Chondrocyte (in vitro differentiated cells): ENCODE measurements at regions not wholly inside any gene's neighbourhood (a gene's known extent, or its start where the extent isn't known, plus 50 kb on each side); places are given as distances from the start of the nearest gene placed in this dataset.

Source experiments
- DNase-seq: peaks from one replicate; pipeline ENCODE4 v3.0.0; 2021; ENCODE audit warnings: mixed read lengths, low spot score
- H3K27ac Mint-ChIP-seq: one replicate; pipeline ENCODE4 v1.8.0; 2021; ENCODE audit warnings: mild to moderate bottlenecking, moderate library complexity, mixed read lengths; ENCODE audit not compliant: unreplicated experiment
- H3K27me3 Mint-ChIP-seq: 2 replicates; pipeline ENCODE4 v1.8.0; 2021; ENCODE audit warnings: low read depth, mixed read lengths
- H3K36me3 Mint-ChIP-seq: 2 replicates; pipeline ENCODE4 v1.8.0; 2021; ENCODE audit warnings: low read depth, mixed read lengths
- H3K4me1 Mint-ChIP-seq: 2 replicates; pipeline ENCODE4 v1.8.0; 2021; ENCODE audit warnings: low read depth, mild to moderate bottlenecking, mixed read lengths
- H3K4me3 Mint-ChIP-seq: one replicate; pipeline ENCODE4 v1.8.0; 2021; ENCODE audit warnings: mild to moderate bottlenecking, moderate library complexity, mixed read lengths; ENCODE audit not compliant: unreplicated experiment
- H3K9me3 Mint-ChIP-seq: 2 replicates; pipeline ENCODE4 v1.8.0; 2021; ENCODE audit warnings: low read depth, mixed read lengths
- TF ChIP-seq, protein P1 (sequence below): fragments of 200-600 bp; sonication (generic); IDR thresholded peaks from 2 replicates; pipeline ENCODE4 v1.5.0; 2021; ENCODE audit warnings: antibody characterized with exemption, mild to moderate bottlenecking, moderate library complexity

DNA sequence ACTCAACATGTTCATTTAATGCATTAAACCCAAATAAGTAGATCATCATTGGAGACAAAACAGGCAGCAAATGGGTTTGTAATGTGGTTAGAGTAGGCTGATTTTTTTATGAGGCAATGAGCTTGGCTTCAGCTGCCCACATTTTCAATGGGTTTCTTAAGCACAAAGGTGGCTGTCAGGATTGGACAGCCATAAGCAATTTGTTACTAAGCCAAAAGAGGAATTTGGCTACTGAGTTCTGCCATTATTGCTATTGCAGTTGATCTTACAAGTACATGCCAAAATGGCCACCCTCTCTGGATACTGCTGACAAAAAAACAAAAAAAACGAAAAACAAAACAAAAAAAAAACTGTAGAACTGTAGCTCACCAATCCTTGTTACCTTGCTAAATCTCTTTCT lies 1348.0 kb upstream of the PIK3C3 start:
- no peak overlapping the region for H3K4me3 Mint-ChIP-seq
- no peaks in the 10 kb centered on the region for H3K9me3 Mint-ChIP-seq
- no peak for DNase-seq
- TF ChIP-seq, protein P1, sequence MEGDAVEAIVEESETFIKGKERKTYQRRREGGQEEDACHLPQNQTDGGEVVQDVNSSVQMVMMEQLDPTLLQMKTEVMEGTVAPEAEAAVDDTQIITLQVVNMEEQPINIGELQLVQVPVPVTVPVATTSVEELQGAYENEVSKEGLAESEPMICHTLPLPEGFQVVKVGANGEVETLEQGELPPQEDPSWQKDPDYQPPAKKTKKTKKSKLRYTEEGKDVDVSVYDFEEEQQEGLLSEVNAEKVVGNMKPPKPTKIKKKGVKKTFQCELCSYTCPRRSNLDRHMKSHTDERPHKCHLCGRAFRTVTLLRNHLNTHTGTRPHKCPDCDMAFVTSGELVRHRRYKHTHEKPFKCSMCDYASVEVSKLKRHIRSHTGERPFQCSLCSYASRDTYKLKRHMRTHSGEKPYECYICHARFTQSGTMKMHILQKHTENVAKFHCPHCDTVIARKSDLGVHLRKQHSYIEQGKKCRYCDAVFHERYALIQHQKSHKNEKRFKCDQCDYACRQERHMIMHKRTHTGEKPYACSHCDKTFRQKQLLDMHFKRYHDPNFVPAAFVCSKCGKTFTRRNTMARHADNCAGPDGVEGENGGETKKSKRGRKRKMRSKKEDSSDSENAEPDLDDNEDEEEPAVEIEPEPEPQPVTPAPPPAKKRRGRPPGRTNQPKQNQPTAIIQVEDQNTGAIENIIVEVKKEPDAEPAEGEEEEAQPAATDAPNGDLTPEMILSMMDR, result no peak
- no peaks in the 10 kb centered on the region for H3K36me3 Mint-ChIP-seq
- no peaks in the 10 kb centered on the region for H3K4me1 Mint-ChIP-seq
- H3K27ac Mint-ChIP-seq, result no peak overlapping the region
- H3K27me3 Mint-ChIP-seq, result peaks cover 4% of the 10 kb centered on the region

DNA sequence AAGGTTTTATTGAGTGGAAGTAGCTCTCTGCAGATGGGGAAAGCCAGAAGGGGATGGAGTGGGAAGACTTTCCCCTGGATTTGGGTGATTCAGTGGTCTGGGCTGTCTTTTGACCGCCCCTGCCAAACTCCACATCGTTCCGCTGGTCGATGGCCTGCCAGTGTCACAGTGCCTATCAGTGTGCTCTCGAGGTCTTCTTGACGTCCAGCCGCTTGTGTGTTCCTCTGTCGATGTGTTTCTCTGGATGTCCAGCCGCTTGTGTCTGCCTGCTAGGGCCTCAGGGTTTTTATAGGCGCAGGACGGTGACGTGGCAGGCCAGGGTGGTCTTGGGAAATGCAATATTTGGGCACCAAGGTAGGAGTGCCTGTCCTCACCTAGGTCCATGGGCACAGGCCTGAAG lies 1371.4 kb upstream of the PIK3C3 start:
- Mint-ChIP-seq H3K36me3 (no peaks in the 10 kb centered on the region), H3K4me1 (no peaks in the 10 kb centered on the region), H3K9me3 (peaks cover 14% of the 10 kb centered on the region), H3K27me3 (no peaks in the 10 kb centered on the region), H3K4me3 (no peak overlapping the region), H3K27ac (no peak overlapping the region)
- no peak for DNase-seq
- TF ChIP-seq, protein P1, result no peak

DNA sequence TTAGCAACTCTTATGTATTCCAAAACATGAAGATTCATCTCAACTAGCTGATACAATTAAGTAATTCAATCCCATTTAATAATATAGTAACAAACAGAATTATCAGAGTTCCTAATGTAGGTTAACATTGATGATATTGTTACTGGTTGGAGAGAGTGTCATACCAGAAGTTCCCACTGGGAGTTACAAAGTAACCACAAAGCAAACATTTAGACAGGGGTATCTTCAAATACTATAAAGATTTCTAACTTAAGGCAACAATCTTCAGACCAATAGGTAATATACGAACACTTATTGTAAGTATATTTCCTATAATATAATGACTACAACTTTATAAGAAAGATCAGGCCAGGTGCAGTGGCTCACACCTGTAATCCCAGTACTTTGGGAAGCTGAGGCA lies 1372.9 kb upstream of the PIK3C3 start:
- TF ChIP-seq, protein P1, result no peak
- Mint-ChIP-seq H3K27ac (no peak overlapping the region), H3K4me1 (no peaks in the 10 kb centered on the region), H3K4me3 (no peak overlapping the region), H3K36me3 (no peaks in the 10 kb centered on the region), H3K9me3 (peaks cover 8% of the 10 kb centered on the region), H3K27me3 (no peaks in the 10 kb centered on the region)
- DNase-seq, result no peak

DNA sequence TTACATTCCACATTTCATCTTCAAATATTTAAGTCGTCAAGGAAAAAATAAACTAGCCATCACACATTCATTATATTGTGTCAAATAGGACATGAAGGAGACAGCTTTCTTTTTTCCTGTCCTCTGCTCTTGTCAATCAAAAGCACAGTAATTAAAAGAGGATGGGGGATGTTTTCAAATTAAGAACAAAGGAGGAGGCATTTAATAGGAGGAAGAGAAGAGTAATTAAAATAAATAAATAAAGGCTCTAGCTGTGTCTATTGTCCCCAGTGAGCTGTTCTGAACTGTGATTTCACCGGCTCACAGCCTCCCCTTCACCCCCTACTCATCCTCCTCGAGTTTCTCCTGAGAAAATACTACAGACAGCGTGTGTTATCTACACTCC lies 1377.1 kb upstream of the PIK3C3 start:
- no peak overlapping the region for H3K27ac Mint-ChIP-seq
- no peak for DNase-seq
- no peaks in the 10 kb centered on the region for H3K36me3 Mint-ChIP-seq
- H3K4me3 Mint-ChIP-seq, result no peak overlapping the region
- H3K9me3 Mint-ChIP-seq, result no peaks in the 10 kb centered on the region
- TF ChIP-seq, protein P1, result no peak
- H3K27me3 Mint-ChIP-seq, result no peaks in the 10 kb centered on the region
- no peaks in the 10 kb centered on the region for H3K4me1 Mint-ChIP-seq

DNA sequence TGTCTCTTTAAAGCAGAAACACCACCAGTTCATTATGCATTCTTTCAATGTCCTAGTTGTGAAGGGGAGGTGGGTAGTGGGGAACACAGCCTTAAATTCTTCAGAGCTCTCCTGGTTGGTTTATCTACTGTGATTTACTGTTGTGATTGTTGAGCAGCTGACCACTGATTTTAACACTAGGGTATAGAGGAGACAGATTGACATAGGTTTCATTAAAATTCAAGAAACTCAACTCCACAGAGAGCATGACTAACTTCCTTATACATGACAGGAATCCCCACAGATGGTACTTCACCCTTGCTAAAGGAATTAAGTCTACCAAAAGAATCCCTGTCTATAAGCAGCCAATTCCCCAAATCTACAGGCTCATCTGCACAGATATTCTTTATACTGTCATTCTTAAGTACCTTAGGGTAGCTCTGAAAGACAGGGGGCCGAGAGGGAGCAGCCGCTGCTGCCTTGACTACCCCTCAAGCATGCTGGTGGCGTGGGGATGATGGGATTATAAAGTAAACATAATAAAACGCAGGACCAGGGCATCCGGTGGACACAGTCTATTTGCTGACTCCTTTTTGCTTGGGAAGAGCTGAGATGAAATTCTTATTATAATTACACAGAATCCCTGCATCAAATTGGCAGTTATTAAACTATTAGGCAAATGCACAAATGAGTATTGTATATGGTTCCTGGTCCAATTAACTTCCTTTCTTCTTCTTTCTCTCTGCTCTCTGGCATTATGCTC lies 1377.6 kb upstream of the PIK3C3 start:
- TF ChIP-seq, protein P1, result no peak
- Mint-ChIP-seq H3K36me3 (no peaks in the 10 kb centered on the region), H3K4me3 (no peak overlapping the region), H3K9me3 (no peaks in the 10 kb centered on the region), H3K4me1 (no peaks in the 10 kb centered on the region), H3K27me3 (peaks cover 2% of the 10 kb centered on the region), H3K27ac (no peak overlapping the region)
- DNase-seq, result no peak
